Suprapubic skin (tissue), 4 donors: ENCODE measurements at regions not wholly inside any gene's neighbourhood (a gene's known extent, or its start where the extent isn't known, plus 50 kb on each side); places are given as distances from the start of the nearest gene placed in this dataset.

Source experiments
- DNase-seq, 2 donors: peaks; one replicate each; pipeline ENCODE4 v3.0.0-alpha.2; 2019; ENCODE audit warnings: low spot score in 2 of 2
- H3K27ac ChIP-seq: fragments of 200-600 bp; sonication (generic); one replicate; pipeline ENCODE4 v1.5.1; 2019
- H3K27me3 ChIP-seq: fragments of 200-600 bp; sonication (generic); one replicate; pipeline ENCODE4 v1.5.1; 2019
- H3K36me3 ChIP-seq: fragments of 200-600 bp; sonication (generic); one replicate; pipeline ENCODE4 v1.5.1; 2019
- H3K4me1 ChIP-seq: fragments of 200-600 bp; sonication (generic); one replicate; pipeline ENCODE4 v1.5.1; 2019
- H3K4me3 ChIP-seq: fragments of 200-600 bp; sonication (generic); one replicate; pipeline ENCODE4 v1.5.1; 2019; ENCODE audit warnings: mild to moderate bottlenecking
- H3K9me3 ChIP-seq: fragments of 200-600 bp; sonication (generic); one replicate; pipeline ENCODE4 v1.5.1; 2019
- CTCF ChIP-seq, 2 donors: fragments of 200-600 bp in 1 of 2; fragments of 450-650 bp in 1 of 2; sonication (generic) in 1 of 2; IDR thresholded peaks; one replicate each; pipeline ENCODE4 v1.5.1; 2016 to 2019; ENCODE audit warnings: antibody characterized with exemption in 2 of 2, mild to moderate bottlenecking in 1 of 2, moderate library complexity in 1 of 2
- EP300 ChIP-seq: sonication (generic); formaldehyde crosslinking; IDR thresholded peaks from one replicate; pipeline ENCODE4 v1.6.1; 2017; ENCODE audit warnings: antibody characterized with exemption
- POLR2A ChIP-seq, 2 donors: fragments of 450-650 bp; IDR thresholded peaks; one replicate each; pipeline ENCODE4 v1.6.1; 2017; ENCODE audit warnings: antibody characterized with exemption in 2 of 2, mild to moderate bottlenecking in 2 of 2, moderate library complexity in 2 of 2
- POLR2AphosphoS5 ChIP-seq, 3 donors: sonication (generic); formaldehyde crosslinking; IDR thresholded peaks; one replicate each; pipeline ENCODE4 v1.6.1; 2017; ENCODE audit warnings: antibody characterized with exemption in 3 of 3
- WGBS: methylation state at CpG from one replicate; pipeline ENCODE4 v1.1.5; 2018; 5-methylcytosine and 5-hydroxymethylcytosine counted together

GRCh38 chr4:79763486-79764075 lies 309.4 kb downstream of the ANTXR2 start:
- H3K9me3 ChIP-seq = no peaks in the 10 kb centered on the region
- no peak overlapping the region for H3K4me3 ChIP-seq
- H3K27me3 ChIP-seq = no peaks in the 10 kb centered on the region
- no peak for DNase-seq
- TF ChIP-seq POLR2A (IDR thresholded peaks at IDR 0.05) (no peak), POLR2AphosphoS5 (IDR thresholded peaks at IDR 0.05) (no peak), EP300 (no peak)
- H3K27ac ChIP-seq = no peak overlapping the region
- H3K4me1 ChIP-seq = no peaks in the 10 kb centered on the region
- H3K36me3 ChIP-seq = no peaks in the 10 kb centered on the region
- 89% methylated on average over 4 of the region's 4 CpGs for WGBS

GRCh38 chr4:79759793-79760192 lies 313.2 kb downstream of the ANTXR2 start:
- H3K9me3 ChIP-seq = no peaks in the 10 kb centered on the region
- no peaks in the 10 kb centered on the region for H3K36me3 ChIP-seq
- H3K27me3 ChIP-seq = no peaks in the 10 kb centered on the region
- H3K27ac ChIP-seq = no peak overlapping the region
- no peak for DNase-seq
- no peaks in the 10 kb centered on the region for H3K4me1 ChIP-seq
- TF ChIP-seq POLR2AphosphoS5 (IDR thresholded peaks at IDR 0.05) (no peak), CTCF (IDR thresholded peaks at IDR 0.05) (no peak), EP300 (no peak), POLR2A (IDR thresholded peaks at IDR 0.05) (no peak)
- H3K4me3 ChIP-seq = no peak overlapping the region

GRCh38 chr4:79757600-79757999 lies 315.4 kb downstream of the ANTXR2 start:
- Histone ChIP-seq H3K27ac (no peak overlapping the region), H3K9me3 (no peaks in the 10 kb centered on the region), H3K36me3 (no peaks in the 10 kb centered on the region), H3K4me3 (no peak overlapping the region), H3K27me3 (no peaks in the 10 kb centered on the region), H3K4me1 (no peaks in the 10 kb centered on the region)
- DNase-seq = no peak
- TF ChIP-seq POLR2AphosphoS5 (IDR thresholded peaks at IDR 0.05) (no peak), CTCF (IDR thresholded peaks at IDR 0.05) (no peak), POLR2A (IDR thresholded peaks at IDR 0.05) (no peak), EP300 (no peak)

- H3K36me3 ChIP-seq = no peaks in the 10 kb centered on the region
- H3K27me3 ChIP-seq = no peaks in the 10 kb centered on the region
- no peak for DNase-seq
- TF ChIP-seq POLR2A (IDR thresholded peaks at IDR 0.05) (no peak), POLR2AphosphoS5 (IDR thresholded peaks at IDR 0.05) (no peak), EP300 (no peak), CTCF (IDR thresholded peaks at IDR 0.05) (no peak)
- H3K4me3 ChIP-seq = no peak overlapping the region
- H3K4me1 ChIP-seq = no peaks in the 10 kb centered on the region
- 51% methylated on average over 2 of the region's 2 CpGs for WGBS
- no peak overlapping the region for H3K27ac ChIP-seq
- no peaks in the 10 kb centered on the region for H3K9me3 ChIP-seq
These were observed 316.7 kb downstream of the ANTXR2 start for GRCh38 chr4:79756140-79756895.

- Histone ChIP-seq H3K9me3 (no peaks in the 10 kb centered on the region), H3K4me3 (no peak overlapping the region), H3K36me3 (no peaks in the 10 kb centered on the region), H3K27ac (no peak overlapping the region), H3K4me1 (no peaks in the 10 kb centered on the region), H3K27me3 (no peaks in the 10 kb centered on the region)
- WGBS = 83% methylated on average over 2 of the region's 2 CpGs
- TF ChIP-seq POLR2AphosphoS5 (IDR thresholded peaks at IDR 0.05) = no peak
- no peak for DNase-seq
These were observed 324.2 kb downstream of the ANTXR2 start for GRCh38 chr4:79748835-79749234.

GRCh38 chr4:79747252-79747651 lies 325.8 kb downstream of the ANTXR2 start:
- H3K27ac ChIP-seq = no peak overlapping the region
- TF ChIP-seq POLR2A (IDR thresholded peaks at IDR 0.05) = no peak
- TF ChIP-seq EP300 = no peak
- no peak for TF ChIP-seq POLR2AphosphoS5 (IDR thresholded peaks at IDR 0.05)
- no peak for TF ChIP-seq CTCF (IDR thresholded peaks at IDR 0.05)
- no peaks in the 10 kb centered on the region for H3K27me3 ChIP-seq
- no peaks in the 10 kb centered on the region for H3K9me3 ChIP-seq
- no peak overlapping the region for H3K4me3 ChIP-seq
- H3K36me3 ChIP-seq = no peaks in the 10 kb centered on the region
- H3K4me1 ChIP-seq = no peaks in the 10 kb centered on the region
- DNase-seq = no peak
